ENCODE measurements at regions not wholly inside any gene's neighbourhood (a gene's known extent, or its start where the extent isn't known, plus 50 kb on each side); places are given as distances from the start of the nearest gene placed in this dataset.
A peak's percentile ranks its signal among the peaks of the same experiment; 100 is the strongest.
"Not testable (repeated sequence)": the region's sequence is repeated elsewhere in the genome, so short reads cannot be mapped to it uniquely, and the experiment has no call there.

DNA sequence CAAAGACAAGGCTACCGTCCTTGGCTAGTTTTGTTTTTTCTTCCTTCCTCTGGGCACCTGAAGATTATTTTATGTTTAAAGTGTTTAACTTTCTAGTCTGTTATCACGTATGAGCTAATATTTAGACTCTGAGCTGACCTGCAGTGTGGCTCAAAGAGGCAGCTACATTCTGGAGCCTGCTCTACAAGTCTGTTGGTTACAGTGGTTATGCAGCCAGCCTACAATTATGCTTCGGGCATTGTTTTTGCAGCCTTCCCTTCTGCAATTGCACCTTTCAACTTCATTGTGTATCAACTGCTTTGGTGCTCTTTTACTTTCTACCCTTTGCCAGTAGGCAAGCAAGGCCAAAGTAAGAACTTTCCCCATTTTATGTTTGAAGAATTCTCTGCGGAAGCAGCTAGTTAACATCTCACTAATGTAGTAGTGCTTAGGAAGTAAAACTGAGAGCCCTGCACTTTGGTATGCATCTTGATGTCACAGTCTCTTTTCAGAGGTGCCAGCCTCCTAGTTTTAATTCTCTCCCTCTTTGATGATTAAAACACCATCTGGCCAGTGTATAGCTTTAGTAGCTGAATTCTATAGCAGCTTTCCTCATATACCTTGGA lies 322.1 kb downstream of the FAM170A start:
- peak overlapping the region; percentile 67 for H3K27ac ChIP-seq
- TF ChIP-seq ZFX (IDR thresholded peaks at IDR 0.05; ENCODE audit: borderline replicate concordance) (no peak), CTCF (IDR thresholded peaks at IDR 0.05) (no peak)

GRCh38 chr5:119953474-119953873 lies 324.1 kb downstream of the FAM170A start:
- H3K27ac ChIP-seq, result no peak overlapping the region
- TF ChIP-seq CTCF (IDR thresholded peaks at IDR 0.05), result no peak
- no peak for TF ChIP-seq ZFX (IDR thresholded peaks at IDR 0.05; ENCODE audit: borderline replicate concordance)

DNA sequence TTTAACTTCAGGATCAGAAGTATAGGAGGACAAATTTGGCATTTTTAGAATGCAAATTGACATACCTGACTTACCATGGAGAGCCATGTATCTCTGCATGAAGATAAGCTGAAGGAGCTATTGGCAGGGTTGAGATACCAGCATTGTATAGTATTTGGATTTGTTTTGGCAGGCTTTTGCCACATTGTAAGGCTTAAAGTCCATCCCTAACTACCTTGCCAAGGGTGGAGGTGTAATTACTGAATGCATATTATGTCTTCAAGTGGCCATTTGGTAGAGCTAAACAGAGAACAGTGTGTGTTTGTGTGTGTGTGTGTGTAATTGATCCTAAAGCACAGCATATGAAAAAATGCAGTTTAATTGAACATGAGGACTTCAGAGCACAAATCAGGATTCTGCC lies 324.7 kb downstream of the FAM170A start:
- no peak overlapping the region for H3K27ac ChIP-seq
- TF ChIP-seq ZFX (IDR thresholded peaks at IDR 0.05; ENCODE audit: borderline replicate concordance) (no peak), CTCF (IDR thresholded peaks at IDR 0.05) (no peak)

DNA sequence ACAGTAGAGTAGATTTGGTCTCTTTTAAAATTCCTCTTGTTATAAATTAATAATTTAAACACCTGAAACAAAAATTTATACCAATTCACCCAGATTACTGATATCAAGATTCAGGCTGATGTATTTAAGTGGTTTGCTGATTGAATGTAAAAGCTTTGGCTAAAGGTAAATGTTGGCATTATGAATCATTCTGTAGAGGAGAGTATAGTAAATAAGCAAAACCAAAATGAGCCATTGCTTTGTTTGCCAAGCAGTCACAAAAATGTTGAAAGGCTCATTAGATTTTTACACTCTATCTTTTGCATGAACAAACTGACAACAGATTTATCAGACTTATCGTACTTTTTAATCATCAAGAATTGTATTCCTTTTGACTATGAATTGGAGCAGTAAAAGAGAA lies 332.6 kb downstream of the FAM170A start:
- H3K27ac ChIP-seq, result no peak overlapping the region
- TF ChIP-seq ZFX (IDR thresholded peaks at IDR 0.05; ENCODE audit: borderline replicate concordance) (no peak), CTCF (IDR thresholded peaks at IDR 0.05) (no peak)

DNA sequence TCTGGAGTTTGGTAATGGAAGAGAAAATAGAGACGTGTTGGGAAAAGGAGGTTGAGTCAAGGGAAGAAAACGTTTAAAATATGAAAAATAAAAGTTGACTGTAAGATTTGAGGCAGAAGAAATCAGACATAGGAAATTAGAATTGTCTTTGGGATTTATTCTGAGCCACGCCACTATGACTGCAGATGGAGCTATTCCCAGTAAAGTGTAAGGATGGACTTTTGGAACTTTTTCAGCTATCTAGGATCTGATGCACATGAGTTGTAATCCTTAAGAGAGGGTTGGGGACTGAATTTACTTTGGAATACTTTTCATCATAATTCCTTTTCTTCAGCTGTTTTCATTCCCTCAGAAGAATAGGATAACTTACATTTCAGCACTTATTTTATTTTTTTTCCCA lies 336.7 kb downstream of the FAM170A start:
- TF ChIP-seq CTCF (IDR thresholded peaks at IDR 0.05), result no peak
- TF ChIP-seq ZFX (IDR thresholded peaks at IDR 0.05; ENCODE audit: borderline replicate concordance), result no peak
- no peak overlapping the region for H3K27ac ChIP-seq

DNA sequence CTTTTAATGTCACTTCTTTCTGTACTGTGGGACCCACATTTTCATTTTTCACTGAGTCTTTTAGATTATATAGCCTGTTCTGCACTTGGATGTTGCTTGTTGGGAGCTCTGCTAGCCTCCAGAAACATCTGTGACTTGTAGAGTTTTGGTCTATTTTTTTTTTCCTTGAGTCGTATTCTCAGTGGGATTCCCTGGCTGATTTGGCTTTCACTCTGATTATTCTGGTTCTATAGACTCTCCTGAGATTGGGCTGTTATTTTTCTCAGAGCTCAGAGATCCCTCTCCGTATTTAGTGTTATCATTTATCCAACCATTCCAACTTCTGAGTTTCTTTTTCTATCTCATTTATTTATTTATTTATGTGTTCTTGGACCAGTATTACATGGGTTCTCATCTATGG lies 339.3 kb downstream of the FAM170A start:
- TF ChIP-seq CTCF (IDR thresholded peaks at IDR 0.05) (no peak), ZFX (IDR thresholded peaks at IDR 0.05; ENCODE audit: borderline replicate concordance) (no peak)
- H3K27ac ChIP-seq, result no peak overlapping the region

DNA sequence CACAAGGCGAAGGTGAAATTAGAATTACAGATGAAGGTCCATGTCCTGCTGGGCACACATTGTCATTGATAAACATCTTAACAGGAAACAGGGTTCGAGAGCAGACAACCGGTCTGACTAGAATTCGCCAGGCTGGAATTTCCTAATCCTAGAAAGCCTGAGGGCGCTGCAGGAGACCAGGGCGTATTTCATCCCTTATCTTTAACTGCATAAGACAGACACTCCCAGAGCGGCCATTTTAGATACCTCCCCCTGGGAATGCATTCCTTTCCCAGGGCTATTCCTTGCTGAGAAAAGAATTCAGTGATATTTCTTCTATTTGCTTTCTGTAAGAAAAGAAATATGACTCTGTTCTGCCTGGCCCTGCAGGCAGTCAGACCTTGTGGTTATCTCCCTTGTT lies 357.7 kb downstream of the FAM170A start:
- not testable (repeated sequence) for H3K27ac ChIP-seq

DNA sequence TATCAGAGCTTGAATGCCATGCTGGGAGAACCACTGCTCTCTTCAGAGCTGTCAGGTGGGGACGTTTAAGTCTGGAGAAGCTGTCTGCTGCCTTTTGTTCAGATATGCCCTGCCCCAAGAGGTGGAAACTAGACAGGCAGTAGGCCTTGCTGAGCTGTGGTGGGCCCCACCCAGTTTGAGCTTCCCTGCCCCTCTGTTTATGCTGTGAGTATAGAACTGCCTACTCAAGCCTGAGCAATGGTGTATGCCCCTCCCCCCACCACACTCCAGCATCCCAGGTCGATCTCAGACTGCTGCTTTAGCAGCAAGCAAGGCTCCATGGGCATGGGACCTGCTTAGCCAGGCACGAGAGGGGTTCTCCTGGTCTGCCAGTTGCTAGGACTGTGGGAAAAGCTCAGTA lies 362.3 kb downstream of the FAM170A start:
- no peak overlapping the region for H3K27ac ChIP-seq

More for the DNA sequence above, 362.3 kb downstream of the FAM170A start:
- TF ChIP-seq CTCF (IDR thresholded peaks at IDR 0.05) (no peak), ZFX (IDR thresholded peaks at IDR 0.05; ENCODE audit: borderline replicate concordance) (no peak)

Measured in 22Rv1 (cell line).